ENCODE measurements at regions not wholly inside any gene's neighbourhood (a gene's known extent, or its start where the extent isn't known, plus 50 kb on each side); places are given as distances from the start of the nearest gene placed in this dataset.
A peak's percentile ranks its signal among the peaks of the same experiment; 100 is the strongest.

- intact Hi-C loops (cut with DNase I): loop anchor here in 1 of 2 donors (2.0 to 5.0 kb wide), 2 partner anchors 134 kb away; partner anchors contain the start of gene GADD45G
- ATAC-seq (peak; percentile 69 to 75), DNase-seq (peak; percentile 54)
These were observed 133.5 kb downstream of the GADD45G start for GRCh38 chr9:89738137-89738932.

DNA sequence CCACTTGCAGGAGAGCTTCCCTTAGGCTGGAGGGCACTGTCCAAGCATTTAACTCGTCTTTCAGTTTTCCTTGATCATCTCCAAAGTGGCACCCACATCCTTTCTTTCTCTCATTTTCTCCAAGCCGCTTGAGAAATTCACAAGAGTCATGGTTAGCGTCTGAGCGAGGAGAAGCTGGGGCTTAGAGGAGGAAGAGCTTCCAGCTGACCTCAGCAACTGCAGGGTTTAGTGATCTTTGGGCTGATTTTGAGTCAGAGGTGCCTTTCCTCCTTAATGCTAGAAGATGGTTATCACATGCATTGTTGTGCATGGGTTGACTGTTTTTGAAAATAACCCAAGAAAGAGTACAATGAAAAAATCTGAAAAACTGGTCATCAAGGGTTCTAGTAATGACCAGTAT lies 134.7 kb downstream of the GADD45G start:
- intact Hi-C loops (cut with DNase I): loop anchor here in 1 of 2 donors (2.0 to 5.0 kb wide), 2 partner anchors 133 to 135 kb away; partner anchors contain the start of gene GADD45G
- no peak for ATAC-seq

DNA sequence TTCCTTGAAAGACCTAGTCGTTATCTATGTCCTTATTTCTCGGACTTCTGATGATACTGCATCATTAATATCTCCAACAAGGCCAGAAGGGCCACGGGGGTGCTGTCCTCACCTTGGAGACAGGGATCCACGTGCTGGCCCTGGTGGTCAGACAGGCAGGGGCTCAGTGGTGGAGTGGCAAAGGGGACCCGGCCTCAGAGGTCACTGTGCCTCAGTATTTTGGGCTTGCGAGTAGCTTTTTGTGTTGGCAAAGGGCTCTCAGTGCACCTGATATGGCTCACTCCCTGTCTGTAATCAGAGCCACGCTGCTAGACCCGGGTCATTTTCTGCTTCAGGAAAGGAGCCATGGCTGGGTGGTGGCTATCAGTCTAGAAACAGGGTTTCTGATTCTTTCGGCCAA lies 135.1 kb downstream of the GADD45G start:
- DNase-seq: no peak
- intact Hi-C loops (cut with DNase I): loop anchor here (2.0 to 10.0 kb wide), 4 partner anchors 85 to 195 kb away; partner anchors contain the start of gene GADD45G (in 1 of the 2)
- no peak for ATAC-seq

More for the DNA sequence above, 134.7 kb downstream of the GADD45G start:
- DNase-seq: no peak

- intact Hi-C loops (cut with DNase I): loop anchor here in 1 of 2 donors (10.0 kb wide), 2 partner anchors 84 to 194 kb away; no protein-coding TSS in a partner anchor
- ATAC-seq (no peak), DNase-seq (no peak)
These were observed 135.9 kb downstream of the GADD45G start for GRCh38 chr9:89740722-89741121.

- DNase-seq (no peak), ATAC-seq (no peak)
- intact Hi-C loops (cut with DNase I): loop anchor here in 1 of 2 donors (10.0 kb wide), 2 partner anchors 82 to 192 kb away; no protein-coding TSS in a partner anchor
These were observed 137.8 kb downstream of the GADD45G start for GRCh38 chr9:89742660-89743059.

DNA sequence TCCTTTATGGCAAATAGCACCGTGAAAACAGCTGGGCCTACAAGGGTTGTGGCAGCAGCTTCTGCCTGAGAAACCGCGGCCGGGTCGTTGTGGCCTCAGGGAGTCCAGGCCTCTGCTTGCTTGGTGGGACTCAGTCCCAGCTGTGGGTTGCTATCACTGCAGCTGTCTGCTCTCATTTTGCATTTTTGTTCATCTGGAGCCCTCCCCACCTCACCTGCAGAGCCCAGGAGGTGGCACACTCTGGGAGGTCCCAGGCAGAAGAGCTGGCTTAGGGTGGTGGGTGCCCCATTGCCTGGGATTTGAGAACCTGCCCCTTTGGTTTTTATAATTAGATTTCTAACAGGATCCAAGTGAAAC lies 138.4 kb downstream of the GADD45G start:
- DNase-seq: no peak
- intact Hi-C loops (cut with DNase I): loop anchor here in 1 of 2 donors (10.0 kb wide), 2 partner anchors 82 to 192 kb away; no protein-coding TSS in a partner anchor

GRCh38 chr9:89743573-89744254 lies 138.9 kb downstream of the GADD45G start:
- intact Hi-C loops (cut with DNase I): loop anchor here in 1 of 2 donors (10.0 kb wide), 2 partner anchors 81 to 191 kb away; no protein-coding TSS in a partner anchor
- DNase-seq: no peak
- ATAC-seq: no peak

More for the DNA sequence above, 138.4 kb downstream of the GADD45G start:
- no peak for ATAC-seq

GRCh38 chr9:89744255-89744648 lies 139.4 kb downstream of the GADD45G start:
- intact Hi-C loops (cut with DNase I): loop anchor here in 1 of 2 donors (10.0 kb wide), 2 partner anchors 81 to 191 kb away; no protein-coding TSS in a partner anchor
- no peak for DNase-seq
- no peak for ATAC-seq

DNA sequence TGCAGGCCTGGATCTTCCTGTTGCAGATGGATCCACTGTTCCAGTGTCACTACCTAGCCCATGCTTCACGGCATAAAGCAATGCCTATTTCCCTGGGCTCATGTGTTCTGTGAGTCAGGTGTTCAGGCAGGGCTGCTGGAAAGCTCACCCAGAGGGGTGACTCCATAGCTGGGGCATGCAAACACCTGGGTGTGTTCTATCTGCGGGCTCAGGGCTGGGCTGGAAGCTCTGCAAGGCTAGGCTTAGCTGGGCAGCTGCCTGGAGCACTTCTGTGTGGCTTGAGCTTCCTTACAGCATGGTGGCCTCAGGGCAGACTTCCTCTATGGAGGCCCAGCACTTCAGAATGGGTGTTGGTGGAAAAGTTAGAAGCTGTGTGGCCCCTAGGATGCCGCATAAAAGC lies 139.9 kb downstream of the GADD45G start:
- no peak for DNase-seq
- intact Hi-C loops (cut with DNase I): loop anchor here in 1 of 2 donors (10.0 kb wide), 2 partner anchors 80 to 190 kb away; no protein-coding TSS in a partner anchor
- no peak for ATAC-seq

- DNase-seq: no peak
- intact Hi-C loops (cut with DNase I): loop anchor here in 1 of 2 donors (10.0 kb wide), 2 partner anchors 79 to 189 kb away; no protein-coding TSS in a partner anchor
- ATAC-seq: peak in 1 of 2 donors; percentile 34
These were observed 141.0 kb downstream of the GADD45G start for GRCh38 chr9:89745601-89746376.

DNA sequence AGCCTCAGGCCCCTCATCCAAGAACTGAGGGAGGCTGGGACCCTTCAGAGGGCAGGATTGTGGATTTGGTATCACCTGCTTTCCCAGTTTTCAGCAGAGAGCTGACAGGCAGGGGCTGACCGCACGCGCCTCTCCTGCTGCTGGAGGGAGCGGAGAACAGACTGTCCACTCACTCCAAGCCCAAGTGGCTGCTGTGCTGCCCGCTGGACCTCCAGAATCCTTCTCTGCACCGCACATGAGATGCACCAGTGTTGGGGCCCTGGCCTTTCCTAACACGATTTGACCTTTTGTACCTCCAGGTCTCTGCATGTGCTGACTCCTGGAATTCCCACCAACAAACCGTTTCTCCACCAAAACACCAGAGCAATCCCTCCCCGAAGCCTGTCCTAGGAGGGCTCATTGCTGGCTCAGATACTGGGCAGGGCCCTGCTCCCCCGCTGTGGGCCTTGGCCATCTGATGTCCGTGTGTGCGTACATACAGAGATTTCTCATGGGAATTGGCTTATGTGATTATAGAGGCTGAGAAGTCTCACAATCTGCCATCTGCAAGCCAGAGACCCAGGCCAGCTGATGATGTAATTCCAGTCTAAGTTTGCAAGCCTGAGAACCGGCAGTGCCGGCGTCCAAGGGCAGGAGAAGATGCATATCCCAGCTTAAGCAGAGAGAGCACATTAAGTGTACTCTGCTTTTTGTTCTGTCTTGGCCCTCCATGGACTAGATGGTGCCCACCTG lies 141.7 kb downstream of the GADD45G start:
- intact Hi-C loops (cut with DNase I): loop anchor here in 1 of 2 donors (10.0 kb wide), 2 partner anchors 78 to 188 kb away; no protein-coding TSS in a partner anchor
- DNase-seq: peak; percentile 61
- ATAC-seq: peak; percentile 56 to 64

DNA sequence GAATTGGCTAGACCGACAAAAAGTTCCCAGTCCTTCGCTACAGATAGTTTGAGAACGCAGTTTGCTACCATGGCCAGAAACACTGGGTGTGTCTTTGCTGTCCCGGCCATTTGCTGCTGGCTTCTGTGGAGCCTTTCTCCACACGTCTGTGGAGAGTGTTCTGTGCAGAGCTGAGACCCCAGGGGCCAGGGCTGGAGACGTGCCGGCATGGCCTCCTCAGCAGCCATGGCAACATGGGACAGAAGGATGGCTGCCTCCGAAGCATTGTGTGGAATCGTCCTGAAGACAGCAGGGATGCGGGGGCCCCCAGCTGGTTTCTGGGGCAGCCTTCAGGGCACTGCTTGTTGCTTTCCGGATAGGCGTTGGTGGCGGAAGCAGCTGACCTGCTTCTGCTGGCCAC lies 142.8 kb downstream of the GADD45G start:
- intact Hi-C loops (cut with DNase I): loop anchor here in 1 of 2 donors (10.0 kb wide), 2 partner anchors 77 to 187 kb away; no protein-coding TSS in a partner anchor
- DNase-seq (peak; percentile 32), ATAC-seq (peak; percentile 21 to 42)

DNA sequence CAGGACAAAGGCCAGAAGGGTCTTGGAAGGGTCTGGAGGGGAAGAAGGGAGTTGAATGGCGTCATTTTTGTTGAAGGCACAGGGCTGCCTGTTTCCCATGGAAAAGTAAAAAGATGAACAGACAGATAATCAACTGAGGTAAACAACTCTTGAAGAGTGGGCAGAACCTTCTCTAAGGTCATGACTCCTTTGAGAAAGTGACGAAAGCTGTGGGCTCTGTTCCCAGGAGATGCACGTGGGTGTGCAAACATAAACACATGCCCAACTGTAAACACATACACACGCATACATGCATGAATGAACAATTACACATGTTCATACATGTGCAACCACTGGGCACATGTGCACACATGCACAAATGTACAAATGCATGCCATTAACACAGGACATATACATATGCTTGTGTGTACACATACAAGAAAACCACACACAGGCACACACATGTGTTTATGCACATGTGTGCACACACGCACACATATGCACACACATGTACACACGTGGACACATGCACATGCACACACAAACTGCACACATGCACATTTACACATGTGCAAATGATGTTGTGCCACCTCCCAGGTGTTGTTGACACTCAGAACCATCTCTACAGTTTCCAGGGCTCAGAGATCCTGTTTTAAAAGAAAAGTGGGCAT lies 143.3 kb downstream of the GADD45G start:
- DNase-seq: no peak
- intact Hi-C loops (cut with DNase I): loop anchor here in 1 of 2 donors (10.0 kb wide), 2 partner anchors 77 to 187 kb away; no protein-coding TSS in a partner anchor
- no peak for ATAC-seq

- DNase-seq (no peak), ATAC-seq (no peak)
- intact Hi-C loops (cut with DNase I): loop anchor here in 1 of 2 donors (10.0 kb wide), 2 partner anchors 76 to 186 kb away; no protein-coding TSS in a partner anchor
These were observed 144.2 kb downstream of the GADD45G start for GRCh38 chr9:89748831-89749499.

GRCh38 chr9:89749500-89750116 lies 144.8 kb downstream of the GADD45G start:
- intact Hi-C loops (cut with DNase I): loop anchor here in 1 of 2 donors (10.0 kb wide), 4 partner anchors 75 to 345 kb away; no protein-coding TSS in a partner anchor
- DNase-seq (no peak), ATAC-seq (no peak)

DNA sequence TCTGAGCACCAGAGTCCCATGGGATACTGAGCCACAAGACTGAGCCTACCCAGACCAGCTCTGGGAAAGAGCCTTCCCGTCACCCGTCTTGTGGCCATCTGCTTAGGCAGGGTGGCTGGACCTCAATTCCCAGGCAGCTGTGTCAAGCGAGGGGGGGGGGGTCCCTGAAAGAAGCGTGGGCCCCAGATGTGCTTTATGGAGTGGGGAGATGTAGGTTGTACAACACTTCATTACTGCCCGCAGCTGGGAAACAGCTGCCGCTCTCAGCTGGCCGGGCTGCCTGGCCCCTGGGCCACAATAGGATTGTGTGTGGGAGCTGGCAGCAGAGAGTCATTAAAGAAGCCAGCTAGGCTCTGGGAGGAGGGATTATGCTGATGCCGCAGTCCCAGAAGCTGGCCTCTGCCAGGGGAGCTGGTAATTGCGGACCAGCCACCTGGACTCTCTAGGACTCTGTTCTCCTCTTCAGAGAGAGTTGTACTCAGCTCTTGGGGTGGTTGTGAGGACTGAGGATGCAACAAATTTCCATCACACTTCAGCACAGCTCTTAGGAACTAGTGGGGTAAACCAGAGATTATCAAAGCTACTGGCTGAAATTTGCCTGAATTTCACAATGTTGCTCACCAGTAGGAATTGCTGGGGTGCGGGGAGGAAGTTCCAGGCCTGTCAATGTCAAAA lies 145.4 kb downstream of the GADD45G start:
- intact Hi-C loops (cut with DNase I): loop anchor here in 1 of 2 donors (10.0 kb wide), 2 partner anchors 135 to 345 kb away; no protein-coding TSS in a partner anchor
- DNase-seq: peak; percentile 59
- ATAC-seq: peak; percentile 69 to 71
